ENCODE measurements at regions not wholly inside any gene's neighbourhood (a gene's known extent, or its start where the extent isn't known, plus 50 kb on each side); places are given as distances from the start of the nearest gene placed in this dataset.

GRCh38 chr1:8182034-8182761 is 135.7 kb upstream of the SLC45A1 start:
- TF ChIP-seq CTCF (conservative IDR thresholded peaks at IDR 0.05 in 1 of 2, IDR thresholded peaks at IDR 0.05 in 1 of 2; ENCODE audit: low read depth in 1 of 2, low read length in 2 of 2) (no peak), EZH2 (IDR thresholded peaks at IDR 0.05; ENCODE audit: low read length, missing control alignments) (no peak)
